Breast epithelium (tissue), 4 donors: ENCODE measurements at regions not wholly inside any gene's neighbourhood (a gene's known extent, or its start where the extent isn't known, plus 50 kb on each side); places are given as distances from the start of the nearest gene placed in this dataset.

Experiments used
- DNase-seq, 2 donors: peaks; one replicate each; pipeline ENCODE4 v3.0.0-alpha.2; 2019; ENCODE audit warnings: low spot score in 2 of 2
- H3K27ac ChIP-seq, 2 donors: fragments of 200-600 bp; sonication (generic) in 1 of 2; one replicate each; pipeline ENCODE4 v1.5.1; 2016 to 2019; ENCODE audit warnings: mild to moderate bottlenecking in 1 of 2
- H3K27me3 ChIP-seq, 2 donors: fragments of 200-600 bp; sonication (generic) in 1 of 2; one replicate each; pipeline versions ENCODE4 v1.5.1 to v1.6.0; 2017 to 2019; ENCODE audit warnings: control low read depth in 1 of 2, mild to moderate bottlenecking in 1 of 2
- H3K36me3 ChIP-seq: fragments of 200-600 bp; one replicate; pipeline ENCODE4 v1.5.1; 2019
- H3K4me1 ChIP-seq, 2 donors: fragments of 200-600 bp; sonication (generic); one replicate each; pipeline ENCODE4 v1.5.1; 2016 to 2019; ENCODE audit warnings: control low read depth in 1 of 2
- H3K4me3 ChIP-seq, 3 donors: fragments of 200-600 bp; sonication (generic); 1 replicate in 2 of 3; 2 replicates in 1 of 3; pipeline ENCODE4 v1.5.1; 2016 to 2019; ENCODE audit warnings: mild to moderate bottlenecking in 3 of 3, moderate library complexity in 2 of 3
- H3K9me3 ChIP-seq, 2 donors: fragments of 200-600 bp; sonication (generic) in 1 of 2; one replicate each; pipeline ENCODE4 v1.5.1; 2016 to 2019; ENCODE audit warnings: control low read depth in 1 of 2
- POLR2A ChIP-seq: fragments of 450-650 bp; IDR thresholded peaks from one replicate; pipeline ENCODE4 v1.6.1; 2016; ENCODE audit warnings: antibody characterized with exemption, mild to moderate bottlenecking, moderate library complexity
- POLR2AphosphoS5 ChIP-seq, 3 donors: sonication (generic); formaldehyde crosslinking; IDR thresholded peaks; one replicate each; pipeline ENCODE4 v1.6.1; 2017; ENCODE audit warnings: antibody characterized with exemption in 3 of 3
- intact Hi-C: fragments of 100-400 bp; cut with DNase I; formaldehyde crosslinking; loops from one replicate; pipeline ENCODE4 v1.15.1; 2023; ENCODE audit warnings: low total_unique reads
- TF ChIP-seq, protein P1 (sequence below), 3 donors: fragments of 450-650 bp; IDR thresholded peaks; one replicate each; pipeline ENCODE4 v1.5.1; 2016 to 2017; ENCODE audit warnings: antibody characterized with exemption in 3 of 3, mild to moderate bottlenecking in 3 of 3, moderate library complexity in 3 of 3

DNA sequence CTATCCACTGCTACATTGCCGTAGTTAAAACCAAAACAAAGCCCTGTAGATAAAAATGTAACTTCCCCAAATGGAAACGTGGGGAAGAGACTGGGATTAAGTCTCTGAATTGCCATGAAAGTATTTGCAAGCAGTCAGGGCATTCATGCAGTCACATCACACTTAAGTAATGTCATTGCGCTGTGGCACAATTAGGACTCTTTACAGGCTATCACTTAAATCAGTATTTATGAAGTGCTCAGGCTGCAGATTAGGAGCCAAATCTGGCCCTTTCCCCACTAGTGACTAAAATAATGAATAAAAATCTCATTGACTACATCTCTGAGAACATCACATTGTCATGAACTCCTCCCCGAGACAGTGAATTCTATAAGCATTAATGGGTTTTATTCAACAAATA, 300.9 kb downstream of the ICOS start:
- Histone ChIP-seq H3K27ac (no peak overlapping the region), H3K4me3 (no peak overlapping the region), H3K36me3 (no peaks in the 10 kb centered on the region), H3K4me1 (no peaks in the 10 kb centered on the region), H3K9me3 (no peaks in the 10 kb centered on the region), H3K27me3 (no peaks in the 10 kb centered on the region)
- no peak for DNase-seq
- intact Hi-C loops: no loop called here
- TF ChIP-seq POLR2AphosphoS5 (IDR thresholded peaks at IDR 0.05) (no peak), POLR2A (no peak)
- TF ChIP-seq, protein P1, sequence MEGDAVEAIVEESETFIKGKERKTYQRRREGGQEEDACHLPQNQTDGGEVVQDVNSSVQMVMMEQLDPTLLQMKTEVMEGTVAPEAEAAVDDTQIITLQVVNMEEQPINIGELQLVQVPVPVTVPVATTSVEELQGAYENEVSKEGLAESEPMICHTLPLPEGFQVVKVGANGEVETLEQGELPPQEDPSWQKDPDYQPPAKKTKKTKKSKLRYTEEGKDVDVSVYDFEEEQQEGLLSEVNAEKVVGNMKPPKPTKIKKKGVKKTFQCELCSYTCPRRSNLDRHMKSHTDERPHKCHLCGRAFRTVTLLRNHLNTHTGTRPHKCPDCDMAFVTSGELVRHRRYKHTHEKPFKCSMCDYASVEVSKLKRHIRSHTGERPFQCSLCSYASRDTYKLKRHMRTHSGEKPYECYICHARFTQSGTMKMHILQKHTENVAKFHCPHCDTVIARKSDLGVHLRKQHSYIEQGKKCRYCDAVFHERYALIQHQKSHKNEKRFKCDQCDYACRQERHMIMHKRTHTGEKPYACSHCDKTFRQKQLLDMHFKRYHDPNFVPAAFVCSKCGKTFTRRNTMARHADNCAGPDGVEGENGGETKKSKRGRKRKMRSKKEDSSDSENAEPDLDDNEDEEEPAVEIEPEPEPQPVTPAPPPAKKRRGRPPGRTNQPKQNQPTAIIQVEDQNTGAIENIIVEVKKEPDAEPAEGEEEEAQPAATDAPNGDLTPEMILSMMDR (IDR thresholded peaks at IDR 0.05): no peak

DNA sequence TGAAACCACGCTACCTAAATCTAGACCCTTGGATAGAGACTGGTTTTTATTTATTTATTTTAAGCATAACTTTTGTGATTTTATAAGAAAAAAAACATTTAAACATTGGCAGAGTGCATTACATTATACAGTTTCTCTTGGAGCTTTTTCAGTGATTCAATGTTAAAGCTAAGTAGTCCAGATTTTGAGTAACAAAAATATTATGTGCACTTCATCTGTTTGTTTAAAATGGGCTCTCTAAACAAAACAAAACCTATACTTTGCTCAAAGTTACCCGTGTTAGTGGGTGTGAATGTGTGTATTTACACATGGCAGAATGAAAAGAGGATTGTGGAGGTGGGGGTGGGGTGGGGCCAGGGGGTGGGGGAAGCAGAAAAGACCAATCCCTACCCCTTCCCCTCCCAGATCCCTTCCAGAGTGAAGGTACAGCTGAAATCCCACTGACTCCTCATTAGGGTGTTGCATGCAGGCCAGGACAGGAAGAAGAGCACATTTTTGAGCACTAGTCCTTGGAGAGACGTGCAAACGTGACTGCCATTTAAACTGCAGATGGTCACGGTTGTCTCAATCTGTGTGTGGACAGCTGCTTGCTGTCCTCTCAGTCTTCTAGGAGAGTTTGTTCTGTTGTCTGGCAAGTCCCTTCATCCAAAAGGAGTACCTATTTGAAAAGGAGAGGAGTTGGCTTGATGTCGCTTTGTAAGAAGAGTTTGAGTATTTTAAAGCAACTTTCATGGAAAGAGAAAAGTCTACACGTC, 303.0 kb downstream of the ICOS start:
- H3K4me1 ChIP-seq: no peaks in the 10 kb centered on the region
- no peak for TF ChIP-seq POLR2AphosphoS5 (IDR thresholded peaks at IDR 0.05)
- TF ChIP-seq, protein P1 (IDR thresholded peaks at IDR 0.05): no peak
- no peak for TF ChIP-seq POLR2A
- intact Hi-C loops: loop anchor here (5.0 kb wide), 1 partner anchor 1548 kb away; no protein-coding TSS in a partner anchor
- no peak overlapping the region for H3K27ac ChIP-seq
- H3K36me3 ChIP-seq: no peaks in the 10 kb centered on the region
- no peak overlapping the region for H3K4me3 ChIP-seq
- no peak for DNase-seq
- no peaks in the 10 kb centered on the region for H3K27me3 ChIP-seq
- H3K9me3 ChIP-seq: no peaks in the 10 kb centered on the region

DNA sequence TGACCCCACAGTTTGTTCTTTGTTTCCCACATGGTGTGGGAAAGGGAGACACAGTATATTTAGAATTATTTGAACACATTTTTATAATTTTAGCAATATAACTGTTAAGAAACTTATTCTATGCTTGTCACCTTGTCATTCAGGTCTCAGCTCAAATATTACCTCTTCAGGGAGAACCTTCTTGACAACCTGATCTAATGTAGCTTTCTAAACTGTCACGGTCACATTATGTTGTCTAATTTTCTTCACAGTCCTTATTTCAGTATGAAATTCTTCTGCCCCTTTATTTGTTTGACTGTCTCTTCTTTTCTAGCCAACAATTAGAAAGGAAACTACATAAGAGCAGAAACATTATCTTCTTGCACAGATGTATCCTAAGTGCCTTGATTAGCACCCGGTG, 304.3 kb upstream of the PARD3B start:
- no peak overlapping the region for H3K4me3 ChIP-seq
- H3K36me3 ChIP-seq: no peaks in the 10 kb centered on the region
- no peak overlapping the region for H3K27ac ChIP-seq
- no peak for DNase-seq
- no peak for TF ChIP-seq POLR2AphosphoS5 (IDR thresholded peaks at IDR 0.05)
- no peak for TF ChIP-seq POLR2A
- no peaks in the 10 kb centered on the region for H3K9me3 ChIP-seq
- intact Hi-C loops: loop anchor here (5.0 kb wide), 1 partner anchor 1546 kb away; no protein-coding TSS in a partner anchor
- no peaks in the 10 kb centered on the region for H3K4me1 ChIP-seq
- no peaks in the 10 kb centered on the region for H3K27me3 ChIP-seq

DNA sequence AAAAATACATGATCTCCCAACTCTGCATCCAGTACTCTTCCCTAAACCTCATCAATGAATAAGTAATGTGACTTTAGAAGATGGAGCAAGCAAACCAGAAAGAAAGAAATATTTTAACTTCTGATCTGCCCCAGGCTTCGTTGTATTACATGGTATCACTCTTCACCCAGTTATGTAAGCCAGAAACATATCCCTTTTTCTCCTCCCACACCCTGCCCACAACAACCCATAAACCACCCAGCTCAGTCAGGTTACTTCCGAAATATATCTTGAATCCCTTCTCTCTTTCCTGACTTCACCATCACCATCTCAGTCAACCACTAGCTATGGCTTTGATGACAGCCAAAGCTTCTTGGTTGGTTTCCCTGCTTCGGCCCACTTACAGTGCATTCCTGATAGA, 295.8 kb upstream of the PARD3B start:
- Histone ChIP-seq H3K36me3 (no peaks in the 10 kb centered on the region), H3K4me1 (no peaks in the 10 kb centered on the region), H3K27me3 (no peaks in the 10 kb centered on the region), H3K4me3 (no peak overlapping the region), H3K27ac (no peak overlapping the region), H3K9me3 (no peaks in the 10 kb centered on the region)
- intact Hi-C loops: no loop called here
- DNase-seq: no peak
- TF ChIP-seq POLR2AphosphoS5 (IDR thresholded peaks at IDR 0.05) (no peak), POLR2A (no peak)
- TF ChIP-seq, protein P1 (IDR thresholded peaks at IDR 0.05): no peak

DNA sequence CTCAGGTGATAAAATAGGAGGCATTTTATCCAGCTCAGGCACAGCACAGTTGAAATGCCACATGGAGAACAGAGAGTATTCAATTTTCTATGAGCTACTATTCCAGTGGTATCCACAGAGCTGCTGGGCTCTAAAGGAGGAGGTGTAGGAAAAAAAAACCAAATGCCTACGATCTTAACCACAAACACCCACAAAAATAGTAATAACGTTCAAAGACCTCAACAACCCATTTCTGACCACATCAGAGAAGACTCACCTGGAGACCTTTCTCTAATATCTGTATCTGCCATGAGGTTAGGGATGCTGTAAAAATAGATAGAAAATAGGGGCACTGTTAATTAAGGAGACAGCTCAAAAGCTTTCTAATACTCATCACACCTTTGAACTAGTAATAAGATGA, 294.6 kb upstream of the PARD3B start:
- no peaks in the 10 kb centered on the region for H3K4me1 ChIP-seq
- no peak overlapping the region for H3K4me3 ChIP-seq
- H3K9me3 ChIP-seq: no peaks in the 10 kb centered on the region
- TF ChIP-seq POLR2A (no peak), POLR2AphosphoS5 (IDR thresholded peaks at IDR 0.05) (no peak)
- TF ChIP-seq, protein P1 (IDR thresholded peaks at IDR 0.05): no peak
- no peak overlapping the region for H3K27ac ChIP-seq
- intact Hi-C loops: no loop called here
- DNase-seq: no peak
- H3K36me3 ChIP-seq: no peaks in the 10 kb centered on the region
- H3K27me3 ChIP-seq: no peaks in the 10 kb centered on the region
